Effector memory CD8-positive, alpha-beta T cell (primary cell): ENCODE measurements at regions not wholly inside any gene's neighbourhood (a gene's known extent, or its start where the extent isn't known, plus 50 kb on each side); places are given as distances from the start of the nearest gene placed in this dataset.

ENCODE experiments used
- ATAC-seq: fragments of 150-1000 bp; cut with Tn5 transposase; replicated peaks from 2 replicates; pipeline ENCODE4 v1.10.0; 2021; ENCODE audit warnings: mild to moderate bottlenecking, moderate library complexity
- DNase-seq, 3 experiments: peaks; one replicate each; pipeline ENCODE4 v3.0.0; 2021
- H3K27ac Mint-ChIP-seq, 2 donors: one replicate each; pipeline ENCODE4 v1.8.0; 2022; ENCODE audit warnings: mild to moderate bottlenecking in 2 of 2, mixed read lengths in 2 of 2, moderate library complexity in 2 of 2
- H3K27me3 Mint-ChIP-seq, 2 donors: one replicate each; pipeline ENCODE4 v1.8.0; 2022; ENCODE audit warnings: mixed read lengths in 2 of 2
- H3K36me3 Mint-ChIP-seq: one replicate; pipeline ENCODE4 v1.8.0; 2022; ENCODE audit warnings: mild to moderate bottlenecking, moderate library complexity, mixed read lengths; ENCODE audit not compliant: insufficient read depth
- H3K4me1 Mint-ChIP-seq, 2 donors: one replicate each; pipeline ENCODE4 v1.8.0; 2022; ENCODE audit warnings: low read depth in 2 of 2, mixed read lengths in 2 of 2
- H3K4me3 Mint-ChIP-seq, 2 donors: one replicate each; pipeline ENCODE4 v1.8.0; 2022; ENCODE audit warnings: mild to moderate bottlenecking in 2 of 2, mixed read lengths in 2 of 2, moderate library complexity in 2 of 2
- H3K9me3 Mint-ChIP-seq, 2 donors: one replicate each; pipeline ENCODE4 v1.8.0; 2022; ENCODE audit warnings: mixed read lengths in 2 of 2

- Mint-ChIP-seq H3K27ac (no peak overlapping the region), H3K36me3 (no peaks in the 10 kb centered on the region), H3K27me3 (peaks cover 43 to 60% of the 10 kb centered on the region in 2 donors), H3K4me1 (no peaks in the 10 kb centered on the region), H3K4me3 (no peak overlapping the region), H3K9me3 (no peaks in the 10 kb centered on the region)
- no peak for ATAC-seq
- no peak for DNase-seq
Observed at GRCh38 chr17:6313835-6314234, 121.1 kb downstream of the AIPL1 start.

DNA sequence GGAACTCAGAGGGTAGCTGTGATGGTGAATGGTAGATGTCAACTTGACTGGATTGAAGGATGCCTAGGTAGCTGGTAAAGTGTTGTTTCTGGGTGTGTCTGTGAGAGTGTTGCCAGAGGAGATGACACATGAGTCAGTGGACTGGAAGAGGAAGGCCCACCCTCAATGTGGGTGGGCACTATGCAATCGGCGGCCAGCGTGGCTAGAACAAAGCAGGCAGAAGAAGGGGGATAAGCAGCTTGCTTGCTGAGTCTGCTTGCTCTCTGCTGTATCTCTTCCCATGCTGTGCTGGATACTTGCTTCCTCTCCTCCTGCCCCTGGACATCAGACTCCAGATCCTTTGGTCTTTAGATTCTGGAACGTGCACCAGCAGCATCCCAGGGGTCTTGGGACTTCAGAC lies 128.1 kb downstream of the AIPL1 start:
- Mint-ChIP-seq H3K36me3 (peaks cover 3% of the 10 kb centered on the region), H3K27ac (no peak overlapping the region), H3K9me3 (no peaks in the 10 kb centered on the region), H3K4me3 (no peak overlapping the region), H3K4me1 (no peaks in the 10 kb centered on the region), H3K27me3 (peaks cover 47 to 82% of the 10 kb centered on the region in 2 donors)
- ATAC-seq, result no peak
- DNase-seq, result no peak

GRCh38 chr17:6305613-6306360 lies 129.1 kb downstream of the AIPL1 start:
- DNase-seq, result no peak
- H3K9me3 Mint-ChIP-seq, result no peaks in the 10 kb centered on the region
- H3K36me3 Mint-ChIP-seq, result peaks cover 3% of the 10 kb centered on the region
- H3K4me1 Mint-ChIP-seq, result no peaks in the 10 kb centered on the region
- H3K27ac Mint-ChIP-seq, result no peak overlapping the region
- H3K4me3 Mint-ChIP-seq, result no peak overlapping the region
- ATAC-seq, result no peak
- H3K27me3 Mint-ChIP-seq, result peaks cover 48 to 84% of the 10 kb centered on the region in 2 donors

- no peak overlapping the region for H3K27ac Mint-ChIP-seq
Observed at GRCh38 chr17:6304894-6305612, 129.9 kb downstream of the AIPL1 start.

DNA sequence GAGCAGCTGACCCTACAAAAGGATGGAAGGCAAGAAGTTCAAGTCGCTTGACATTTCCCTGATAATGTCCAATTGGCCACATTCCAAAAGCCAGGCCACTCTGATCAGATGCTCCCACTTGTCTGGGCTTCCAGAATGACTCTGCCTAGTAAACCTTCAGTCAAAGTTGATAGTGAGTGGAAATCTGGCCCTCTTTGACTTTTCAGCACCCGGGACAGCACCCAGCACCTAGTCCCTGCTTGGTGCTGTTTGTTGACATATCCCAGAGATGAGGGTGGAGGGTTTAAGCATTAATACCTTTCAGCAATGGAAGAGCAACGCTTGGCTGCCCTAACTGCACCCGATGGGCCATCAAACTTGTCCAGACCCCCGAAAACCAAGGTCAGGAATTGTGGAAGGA lies 131.3 kb downstream of the AIPL1 start:
- Mint-ChIP-seq H3K27me3 (peaks cover 55 to 85% of the 10 kb centered on the region in 2 donors), H3K36me3 (peaks cover 3% of the 10 kb centered on the region), H3K27ac (no peak overlapping the region), H3K9me3 (no peaks in the 10 kb centered on the region), H3K4me1 (no peaks in the 10 kb centered on the region), H3K4me3 (no peak overlapping the region)
- DNase-seq, result no peak
- ATAC-seq, result no peak

More at GRCh38 chr17:6304894-6305612, 129.9 kb downstream of the AIPL1 start:
- H3K9me3 Mint-ChIP-seq, result no peaks in the 10 kb centered on the region
- H3K4me1 Mint-ChIP-seq, result no peaks in the 10 kb centered on the region
- H3K36me3 Mint-ChIP-seq, result peaks cover 3% of the 10 kb centered on the region
- no peak overlapping the region for H3K4me3 Mint-ChIP-seq
- no peak for DNase-seq
- H3K27me3 Mint-ChIP-seq, result peaks cover 50 to 84% of the 10 kb centered on the region in 2 donors
- no peak for ATAC-seq

GRCh38 chr17:6299275-6299674 lies 135.6 kb downstream of the AIPL1 start:
- H3K4me3 Mint-ChIP-seq, result no peak overlapping the region
- peaks cover 63 to 85% of the 10 kb centered on the region in 2 donors for H3K27me3 Mint-ChIP-seq
- DNase-seq, result no peak
- H3K36me3 Mint-ChIP-seq, result no peaks in the 10 kb centered on the region
- H3K27ac Mint-ChIP-seq, result no peak overlapping the region
- no peak for ATAC-seq
- H3K9me3 Mint-ChIP-seq, result no peaks in the 10 kb centered on the region
- H3K4me1 Mint-ChIP-seq, result no peaks in the 10 kb centered on the region

GRCh38 chr17:6297960-6298359 lies 137.0 kb downstream of the AIPL1 start:
- Mint-ChIP-seq H3K27me3 (peaks cover 57 to 74% of the 10 kb centered on the region in 2 donors), H3K27ac (no peak overlapping the region), H3K9me3 (no peaks in the 10 kb centered on the region), H3K4me1 (no peaks in the 10 kb centered on the region), H3K4me3 (no peak overlapping the region), H3K36me3 (no peaks in the 10 kb centered on the region)
- no peak for ATAC-seq
- DNase-seq, result no peak

DNA sequence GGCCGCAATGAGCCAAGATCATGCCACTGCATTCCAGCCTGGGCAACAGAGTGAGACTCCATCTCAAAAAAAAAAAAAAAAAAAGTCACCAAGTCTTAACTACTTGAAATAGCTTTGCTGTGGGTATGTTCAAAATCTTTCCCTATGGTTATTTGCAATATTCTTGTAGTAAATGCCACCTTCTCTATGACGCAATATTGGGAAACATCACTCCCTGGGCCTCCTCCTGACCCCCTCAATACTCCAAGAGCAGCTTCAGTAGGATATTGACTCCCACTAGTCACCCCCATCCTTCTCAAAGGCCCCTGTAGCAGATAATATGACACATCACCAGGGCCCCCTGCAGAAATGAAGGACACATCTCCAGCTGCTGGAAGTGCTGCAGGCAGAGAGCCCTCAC lies 137.8 kb downstream of the AIPL1 start:
- Mint-ChIP-seq H3K27ac (no peak overlapping the region), H3K9me3 (no peaks in the 10 kb centered on the region), H3K36me3 (no peaks in the 10 kb centered on the region), H3K4me1 (no peaks in the 10 kb centered on the region), H3K27me3 (peaks cover 62 to 72% of the 10 kb centered on the region in 2 donors), H3K4me3 (no peak overlapping the region)
- DNase-seq (no peak), ATAC-seq (no peak)

GRCh38 chr17:6290488-6291196 lies 144.3 kb downstream of the AIPL1 start:
- H3K4me1 Mint-ChIP-seq, result no peaks in the 10 kb centered on the region
- H3K27ac Mint-ChIP-seq, result no peak overlapping the region
- H3K4me3 Mint-ChIP-seq, result no peak overlapping the region
- no peaks in the 10 kb centered on the region for H3K36me3 Mint-ChIP-seq
- DNase-seq, result no peak
- no peaks in the 10 kb centered on the region for H3K9me3 Mint-ChIP-seq
- ATAC-seq, result no peak
- peaks cover 40 to 43% of the 10 kb centered on the region in 2 donors for H3K27me3 Mint-ChIP-seq

DNA sequence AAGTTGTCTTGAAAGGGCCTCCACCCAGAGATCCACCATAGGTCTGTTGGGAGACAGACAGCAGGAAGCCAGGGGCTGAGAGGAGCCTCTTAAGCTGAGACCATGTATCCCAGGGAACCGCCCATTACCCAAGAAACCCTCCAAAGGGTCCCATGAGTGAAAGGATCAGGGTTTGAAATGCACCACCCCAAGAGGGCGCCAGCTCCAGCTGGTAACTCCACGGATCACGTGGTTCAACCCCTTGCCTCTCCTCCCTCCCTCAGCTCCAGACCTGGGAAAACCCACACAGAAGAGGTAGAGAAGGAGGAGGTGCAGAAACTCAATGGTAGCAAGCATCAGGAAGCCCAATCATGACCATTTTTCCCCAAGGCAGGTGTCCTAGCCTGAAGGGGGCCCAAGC lies 148.7 kb downstream of the AIPL1 start:
- no peak overlapping the region for H3K4me3 Mint-ChIP-seq
- DNase-seq, result no peak
- H3K36me3 Mint-ChIP-seq, result no peaks in the 10 kb centered on the region
- H3K27ac Mint-ChIP-seq, result no peak overlapping the region
- H3K27me3 Mint-ChIP-seq, result peaks cover 30% of the 10 kb centered on the region in 2 donors
- H3K4me1 Mint-ChIP-seq, result no peaks in the 10 kb centered on the region
- H3K9me3 Mint-ChIP-seq, result no peaks in the 10 kb centered on the region
- ATAC-seq, result no peak

- DNase-seq (no peak), ATAC-seq (no peak)
- no peaks in the 10 kb centered on the region for H3K36me3 Mint-ChIP-seq
- H3K4me3 Mint-ChIP-seq, result no peak overlapping the region
- no peaks in the 10 kb centered on the region for H3K4me1 Mint-ChIP-seq
- H3K27me3 Mint-ChIP-seq, result peaks cover 31 to 37% of the 10 kb centered on the region in 2 donors
- no peak overlapping the region for H3K27ac Mint-ChIP-seq
- H3K9me3 Mint-ChIP-seq, result no peaks in the 10 kb centered on the region
Observed at GRCh38 chr17:6285486-6285885, 149.4 kb downstream of the AIPL1 start.

DNA sequence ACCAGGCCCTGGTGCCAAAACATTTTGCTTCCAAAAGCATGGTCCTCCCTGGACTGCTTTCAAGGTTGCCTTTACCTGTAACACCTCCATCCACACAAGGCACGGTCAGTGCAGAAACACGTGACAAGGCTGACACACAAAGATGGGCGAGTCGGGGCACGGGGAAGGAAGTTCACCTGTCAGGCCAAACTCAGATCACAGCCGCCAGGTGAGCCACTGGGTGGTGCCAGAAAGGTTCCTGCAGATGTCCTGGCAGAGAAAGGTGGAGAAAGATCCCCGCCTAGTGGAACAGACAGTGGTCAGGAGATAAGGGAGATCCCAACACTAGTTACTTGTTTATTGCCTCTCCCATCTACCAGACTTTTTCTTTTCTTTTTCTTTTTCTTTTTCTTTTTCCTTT lies 155.3 kb downstream of the AIPL1 start:
- Mint-ChIP-seq H3K4me3 (no peak overlapping the region), H3K27me3 (peaks cover 39 to 52% of the 10 kb centered on the region in 2 donors), H3K27ac (no peak overlapping the region), H3K9me3 (no peaks in the 10 kb centered on the region), H3K36me3 (no peaks in the 10 kb centered on the region), H3K4me1 (no peaks in the 10 kb centered on the region)
- DNase-seq (no peak), ATAC-seq (no peak)

- no peaks in the 10 kb centered on the region for H3K36me3 Mint-ChIP-seq
- ATAC-seq, result no peak
- H3K4me3 Mint-ChIP-seq, result no peak overlapping the region
- H3K27ac Mint-ChIP-seq, result no peak overlapping the region
- H3K9me3 Mint-ChIP-seq, result no peaks in the 10 kb centered on the region
- H3K4me1 Mint-ChIP-seq, result no peaks in the 10 kb centered on the region
- DNase-seq, result no peak
- H3K27me3 Mint-ChIP-seq, result peaks cover 31 to 42% of the 10 kb centered on the region in 2 donors
Observed at GRCh38 chr17:6278376-6278775, 156.5 kb downstream of the AIPL1 start.
